H1 (cell line): ENCODE measurements at regions not wholly inside any gene's neighbourhood (a gene's known extent, or its start where the extent isn't known, plus 50 kb on each side); places are given as distances from the start of the nearest gene placed in this dataset.

Source experiments
- BCL11A ChIP-seq, 2 experiments: IDR thresholded peaks; one replicate each; pipeline ENCODE4 v1.6.1; 2011; ENCODE audit warnings: low read depth in 2 of 2, low read length in 2 of 2, mild to moderate bottlenecking in 2 of 2
- CBX8 ChIP-seq: fragments of 300-800, 300-1000 bp; sonication (generic); IDR thresholded peaks from 2 replicates; pipeline ENCODE4 v1.7.1; 2016; ENCODE audit warnings: low read depth, low read length, borderline replicate concordance
- EP300 ChIP-seq, 2 experiments: IDR thresholded peaks; 1 replicate in 1 of 2; 2 replicates in 1 of 2; pipeline ENCODE4 v1.6.1; 2011 to 2012; ENCODE audit warnings: low read depth in 2 of 2, low read length in 2 of 2, mild to moderate bottlenecking in 2 of 2, borderline replicate concordance in 1 of 2, inconsistent platforms in 1 of 2, moderate library complexity in 1 of 2
- PHF8 ChIP-seq: fragments of 200-600 bp; sonication (generic); conservative IDR thresholded peaks from 2 replicates; pipeline ENCODE4 v1.7.1; 2012; ENCODE audit warnings: low read depth, mild to moderate bottlenecking, inconsistent platforms, low read length, moderate library complexity
- POLR2A ChIP-seq, 2 experiments: IDR thresholded peaks; 1 replicate in 1 of 2; 2 replicates in 1 of 2; pipeline ENCODE4 v1.6.1; 2011; ENCODE audit warnings: low read depth in 2 of 2, low read length in 2 of 2, mild to moderate bottlenecking in 2 of 2; ENCODE audit errors: control extremely low read depth in 1 of 2
- POU5F1 ChIP-seq: IDR thresholded peaks from 2 replicates; pipeline ENCODE4 v1.6.1; 2011; ENCODE audit warnings: low read depth, mild to moderate bottlenecking, low read length, moderate library complexity
- SIX5 ChIP-seq: IDR thresholded peaks from 2 replicates; pipeline ENCODE4 v1.6.1; 2011; ENCODE audit warnings: mild to moderate bottlenecking, low read depth, low read length
- SUZ12 ChIP-seq: fragments of 200-600 bp; sonication (generic); IDR thresholded peaks from 2 replicates; pipeline ENCODE4 v1.6.1; 2012; ENCODE audit warnings: mild to moderate bottlenecking, inconsistent platforms, low read length, moderate library complexity, mixed read lengths
- TAF7 ChIP-seq: optimal IDR thresholded peaks from 2 replicates; pipeline ENCODE3; 2011; ENCODE audit warnings: low read depth, mild to moderate bottlenecking, inconsistent platforms, low read length, moderate library complexity, borderline replicate concordance
- TF ChIP-seq, protein P1 (sequence below): IDR thresholded peaks from 2 replicates; pipeline ENCODE4 v1.6.1; 2012; ENCODE audit warnings: inconsistent platforms

- TF ChIP-seq, protein P1, sequence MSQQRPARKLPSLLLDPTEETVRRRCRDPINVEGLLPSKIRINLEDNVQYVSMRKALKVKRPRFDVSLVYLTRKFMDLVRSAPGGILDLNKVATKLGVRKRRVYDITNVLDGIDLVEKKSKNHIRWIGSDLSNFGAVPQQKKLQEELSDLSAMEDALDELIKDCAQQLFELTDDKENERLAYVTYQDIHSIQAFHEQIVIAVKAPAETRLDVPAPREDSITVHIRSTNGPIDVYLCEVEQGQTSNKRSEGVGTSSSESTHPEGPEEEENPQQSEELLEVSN: no peak
- no peak for TF ChIP-seq POLR2A (IDR thresholded peaks at IDR 0.05; ENCODE audit: control extremely low read depth in 1 of 2, low read depth in 2 of 2, low read length in 2 of 2)
- TF ChIP-seq PHF8: no peak
- no peak for TF ChIP-seq SUZ12
- TF ChIP-seq TAF7: no peak
- TF ChIP-seq EP300 (IDR thresholded peaks at IDR 0.05; ENCODE audit: borderline replicate concordance in 1 of 2, low read depth in 2 of 2, low read length in 2 of 2): no peak
- no peak for TF ChIP-seq POU5F1
- no peak for TF ChIP-seq SIX5
- TF ChIP-seq CBX8: no peak
- TF ChIP-seq BCL11A (IDR thresholded peaks at IDR 0.05; ENCODE audit: low read depth in 2 of 2, low read length in 2 of 2): no peak
Measured at GRCh38 chr3:34938784-34939183, 700.5 kb upstream of the ARPP21 start (continued).
